A549 (cell line): ENCODE measurements at regions not wholly inside any gene's neighbourhood (a gene's known extent, or its start where the extent isn't known, plus 50 kb on each side); places are given as distances from the start of the nearest gene placed in this dataset.

Experiments used
- ATAC-seq, 2 experiments: fragments of 200-7000 bp in 1 of 2; fragments of >200 bp in 1 of 2; cut with Nextera tagmentation in 1 of 2; cut with Tn5 transposase in 1 of 2; 3 replicates each; pipeline versions ENCODE4 v1.8.0 to v1.9.1; 2018 to 2020; ENCODE audit warnings: mild to moderate bottlenecking in 1 of 2, moderate library complexity in 1 of 2
- CTCF ChIA-PET: fragments of 300-600 bp; sonication (Branson Sonifier 250); formaldehyde crosslinking; extraction: SDS; loops from one replicate; lab custom pipeline; 2021; ENCODE audit warnings: antibody characterized with exemption, inconsistent platforms; lab: Yijun Ruan, JAX
- POLR2A ChIA-PET: fragments of 350-600 bp; formaldehyde crosslinking; extraction: SDS; loops from one replicate; lab custom pipeline; 2021; ENCODE audit warnings: antibody characterized with exemption, inconsistent platforms; lab: Yijun Ruan, JAX
- DNase-seq, 2 experiments: peaks; one replicate each; pipeline versions ENCODE4 v3.0.0 to v3.0.0-alpha.2; 2011 to 2016; ENCODE audit warnings: low read depth in 1 of 2, low spot score in 1 of 2
- FAIRE-seq: peaks from 2 replicates; lab custom pipeline; 2011; peaks lifted over from hg19 to GRCh38; lab: Jason Lieb, UNC
- H3K27ac ChIP-seq, 2 experiments: fragments of >200 bp; sonication (Bioruptor Twin); formaldehyde crosslinking; 3 replicates each; pipeline ENCODE4 v1.5.1; 2016 to 2017
- H3K4me1 ChIP-seq: fragments of >200 bp; sonication (Bioruptor Twin); formaldehyde crosslinking; 3 replicates; pipeline ENCODE4 v1.6.1; 2016
- H3K4me2 ChIP-seq: fragments of >200 bp; sonication (Bioruptor Twin); formaldehyde crosslinking; 3 replicates; pipeline ENCODE4 v1.6.1; 2016
- H3K4me3 ChIP-seq: fragments of >200 bp; sonication (Bioruptor Twin); formaldehyde crosslinking; 3 replicates; pipeline ENCODE4 v1.5.1; 2016
- H3K9me3 ChIP-seq: fragments of >200 bp; sonication (Bioruptor Twin); formaldehyde crosslinking; 3 replicates; pipeline ENCODE4 v1.6.1; 2016
- BHLHE40 ChIP-seq: IDR thresholded peaks from 2 replicates; pipeline ENCODE4 v1.6.1; 2012; ENCODE audit warnings: low read depth, low read length, inconsistent platforms
- CBX2 ChIP-seq: fragments of 200-600 bp; sonication (generic); IDR thresholded peaks from 2 replicates; pipeline ENCODE4 v1.6.1; 2016; ENCODE audit warnings: low read depth, mild to moderate bottlenecking, borderline replicate concordance
- EHMT2 ChIP-seq: fragments of 200-600 bp; sonication (generic); IDR thresholded peaks from 2 replicates; pipeline ENCODE4 v1.6.1; 2016; ENCODE audit warnings: antibody characterized with exemption, low read depth, mild to moderate bottlenecking, moderate library complexity
- ESRRA ChIP-seq: fragments of 150-350 bp; IDR thresholded peaks from 2 replicates; pipeline ENCODE4 v1.6.1; 2014; ENCODE audit warnings: mild to moderate bottlenecking, low read length, borderline replicate concordance
- FOSB ChIP-seq: fragments of 250-450 bp; sonication (Bioruptor Pico); IDR thresholded peaks from 2 replicates; pipeline ENCODE4 v1.5.0; 2020; ENCODE audit warnings: mild to moderate bottlenecking, moderate library complexity
- FOXS1 ChIP-seq: fragments of 250-450 bp; sonication (Bioruptor Pico); IDR thresholded peaks from 2 replicates; pipeline ENCODE4 v1.5.0; 2020; ENCODE audit warnings: mild to moderate bottlenecking, moderate library complexity
- HOXA7 ChIP-seq: fragments of 250-450 bp; sonication (Bioruptor Pico); IDR thresholded peaks from 2 replicates; pipeline ENCODE4 v1.5.0; 2020; ENCODE audit warnings: mild to moderate bottlenecking, moderate library complexity
- KDM5A ChIP-seq: fragments of 200-600 bp; sonication (generic); IDR thresholded peaks from 2 replicates; pipeline ENCODE4 v1.6.1; 2016; ENCODE audit warnings: antibody characterized with exemption, mild to moderate bottlenecking
- MAZ ChIP-seq: fragments of 150-350 bp; IDR thresholded peaks from 2 replicates; pipeline ENCODE4 v1.6.1; 2014; ENCODE audit warnings: antibody characterized with exemption, low read depth, low read length, borderline replicate concordance
- MYC ChIP-seq: IDR thresholded peaks from 2 replicates; pipeline ENCODE4 v1.6.1; 2012; ENCODE audit warnings: mild to moderate bottlenecking, inconsistent platforms, low read length, improper control_type of control experiment, borderline replicate concordance
- NFE2L2 ChIP-seq: fragments of 150-350 bp; conservative IDR thresholded peaks from 2 replicates; pipeline ENCODE4 v1.6.1; 2014; ENCODE audit warnings: low read length
- NPAS2 ChIP-seq: fragments of 250-450 bp; sonication (Bioruptor Pico); IDR thresholded peaks from 2 replicates; pipeline ENCODE4 v1.8.0; 2022; ENCODE audit warnings: mild to moderate bottlenecking, moderate library complexity, borderline replicate concordance
- NR3C1 ChIP-seq: fragments of >200 bp; sonication (Bioruptor Twin); formaldehyde crosslinking; IDR thresholded peaks from 3 replicates; pipeline ENCODE4 v1.6.1; 2017
- POLR2A ChIP-seq: IDR thresholded peaks from 2 replicates; pipeline ENCODE4 v1.6.1; 2012; ENCODE audit warnings: mild to moderate bottlenecking, low read length
- POLR2AphosphoS2 ChIP-seq: conservative IDR thresholded peaks from 2 replicates; pipeline ENCODE4 v1.6.1; 2012; ENCODE audit warnings: low read length, improper control_type of control experiment, inconsistent platforms
- RAD21 ChIP-seq, 2 experiments: fragments of >200 bp in 1 of 2; sonication (Bioruptor Twin) in 1 of 2; formaldehyde crosslinking in 1 of 2; IDR thresholded peaks in 1 of 2; conservative IDR thresholded peaks in 1 of 2; 2 replicates in 1 of 2; 3 replicates in 1 of 2; pipeline ENCODE4 v1.6.1; 2012 to 2018; ENCODE audit warnings: inconsistent platforms in 1 of 2
- RARB ChIP-seq: fragments of 250-450 bp; sonication (Bioruptor Pico); IDR thresholded peaks from 2 replicates; pipeline ENCODE4 v1.8.0; 2021; ENCODE audit warnings: mild to moderate bottlenecking, moderate library complexity
- RCOR1 ChIP-seq: fragments of 150-350 bp; IDR thresholded peaks from 2 replicates; pipeline ENCODE4 v1.6.1; 2014; ENCODE audit warnings: antibody characterized with exemption, low read length, low read depth
- RNF2 ChIP-seq: fragments of 200-600 bp; sonication (generic); IDR thresholded peaks from 2 replicates; pipeline ENCODE4 v1.6.1; 2016; ENCODE audit warnings: low read depth, mild to moderate bottlenecking, antibody characterized with exemption, moderate library complexity, borderline replicate concordance
- TFCP2L1 ChIP-seq: fragments of 250-450 bp; sonication (Bioruptor Pico); IDR thresholded peaks from 2 replicates; pipeline ENCODE4 v1.5.0; 2021; ENCODE audit warnings: mild to moderate bottlenecking
- TP53 ChIP-seq: fragments of 250-450 bp; sonication (Bioruptor Pico); IDR thresholded peaks from 2 replicates; pipeline ENCODE4 v1.5.0; 2021; ENCODE audit warnings: mild to moderate bottlenecking, moderate library complexity
- ZSCAN20 ChIP-seq: fragments of 250-450 bp; sonication (Bioruptor Pico); IDR thresholded peaks from 2 replicates; pipeline ENCODE4 v1.8.0; 2022; ENCODE audit warnings: mild to moderate bottlenecking, moderate library complexity
- WGBS: methylation state at CpG from one replicate; pipeline ENCODE4 v1.1.6; 2017; ENCODE audit errors: missing lambda C conversion rate; 5-methylcytosine and 5-hydroxymethylcytosine counted together
- TF ChIP-seq, protein P1 (sequence below): fragments of >200 bp; sonication (Bioruptor Twin); formaldehyde crosslinking; IDR thresholded peaks from 3 replicates; pipeline ENCODE4 v1.5.1; 2016
- TF ChIP-seq, protein P2 (sequence below): IDR thresholded peaks from 2 replicates; pipeline ENCODE4 v1.6.1; 2012; ENCODE audit warnings: low read depth, borderline replicate concordance
- TF ChIP-seq, protein P3 (sequence below): fragments of 250-450 bp; sonication (Bioruptor Pico); IDR thresholded peaks from 2 replicates; pipeline ENCODE4 v1.5.0; 2020; ENCODE audit warnings: low read depth, mild to moderate bottlenecking, moderate library complexity
- TF ChIP-seq, protein P4 (sequence below): fragments of 200-600 bp; sonication (generic); IDR thresholded peaks from 2 replicates; pipeline ENCODE4 v1.6.1; 2016; ENCODE audit warnings: antibody characterized with exemption, mild to moderate bottlenecking, moderate library complexity

DNA sequence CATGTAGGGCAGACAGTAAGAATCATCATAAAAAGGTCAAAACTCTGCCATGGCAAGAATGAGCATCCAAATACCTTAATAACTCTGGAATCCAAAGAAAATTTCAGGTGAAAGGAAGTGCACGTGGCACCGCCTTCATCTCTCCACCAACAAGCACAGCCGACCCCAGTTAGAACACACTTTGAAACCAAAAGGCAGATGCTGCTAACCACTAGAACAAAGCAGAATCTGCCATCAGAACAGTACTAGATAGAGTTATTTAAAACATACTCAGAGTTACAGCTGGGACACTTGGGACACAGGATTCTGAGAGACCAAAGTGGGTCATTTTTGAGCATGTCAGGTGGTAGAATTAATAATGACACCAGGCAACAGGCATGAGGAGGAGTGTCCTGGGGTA is 106.7 kb upstream of the SOD1 start:
- Histone ChIP-seq H3K4me1 (peaks cover 10% of the 10 kb centered on the region; the same call in 1 of the 3 replicates), H3K9me3 (no peaks in the 10 kb centered on the region), H3K27ac (no peak overlapping the region), H3K4me3 (no peak overlapping the region), H3K4me2 (no peak overlapping the region)
- 56% methylated on average over 3 of the region's 3 CpGs for WGBS
- no peak for TF ChIP-seq RCOR1
- TF ChIP-seq BHLHE40 = no peak
- no peak for TF ChIP-seq HOXA7
- TF ChIP-seq TP53 (CRISPR knock-in tag) = no peak
- TF ChIP-seq KDM5A = no peak
- no peak for TF ChIP-seq POLR2AphosphoS2
- TF ChIP-seq RNF2 = no peak
- TF ChIP-seq FOXS1 = no peak
- TF ChIP-seq RARB (CRISPR knock-in tag) = no peak
- TF ChIP-seq NR3C1 = no peak
- TF ChIP-seq, protein P1, sequence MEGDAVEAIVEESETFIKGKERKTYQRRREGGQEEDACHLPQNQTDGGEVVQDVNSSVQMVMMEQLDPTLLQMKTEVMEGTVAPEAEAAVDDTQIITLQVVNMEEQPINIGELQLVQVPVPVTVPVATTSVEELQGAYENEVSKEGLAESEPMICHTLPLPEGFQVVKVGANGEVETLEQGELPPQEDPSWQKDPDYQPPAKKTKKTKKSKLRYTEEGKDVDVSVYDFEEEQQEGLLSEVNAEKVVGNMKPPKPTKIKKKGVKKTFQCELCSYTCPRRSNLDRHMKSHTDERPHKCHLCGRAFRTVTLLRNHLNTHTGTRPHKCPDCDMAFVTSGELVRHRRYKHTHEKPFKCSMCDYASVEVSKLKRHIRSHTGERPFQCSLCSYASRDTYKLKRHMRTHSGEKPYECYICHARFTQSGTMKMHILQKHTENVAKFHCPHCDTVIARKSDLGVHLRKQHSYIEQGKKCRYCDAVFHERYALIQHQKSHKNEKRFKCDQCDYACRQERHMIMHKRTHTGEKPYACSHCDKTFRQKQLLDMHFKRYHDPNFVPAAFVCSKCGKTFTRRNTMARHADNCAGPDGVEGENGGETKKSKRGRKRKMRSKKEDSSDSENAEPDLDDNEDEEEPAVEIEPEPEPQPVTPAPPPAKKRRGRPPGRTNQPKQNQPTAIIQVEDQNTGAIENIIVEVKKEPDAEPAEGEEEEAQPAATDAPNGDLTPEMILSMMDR = no peak
- TF ChIP-seq NFE2L2 = no peak
- no peak for TF ChIP-seq FOSB
- ATAC-seq (no peak), FAIRE-seq (no peak), DNase-seq (no peak)
- ChIA-PET POLR2A (no interaction called here), CTCF (no interaction called here)

DNA sequence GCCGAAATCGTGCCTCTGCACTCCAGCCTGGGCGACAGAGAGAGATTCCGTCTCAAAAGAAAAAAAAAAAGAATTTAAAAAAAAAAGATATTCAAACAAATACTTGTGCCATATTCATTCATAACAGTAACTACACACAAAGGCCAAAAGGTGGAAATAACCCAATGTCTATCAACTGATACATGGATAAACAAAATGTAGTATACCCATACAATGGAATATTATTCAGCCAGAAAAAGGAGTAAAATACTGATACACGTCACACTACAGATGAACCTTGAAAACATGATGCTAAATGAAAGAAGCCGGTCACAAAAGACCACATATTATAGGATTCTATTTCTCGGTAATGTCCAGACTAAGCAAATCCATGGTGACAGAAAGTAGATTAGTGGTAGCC is 109.4 kb upstream of the SOD1 start:
- H3K9me3 ChIP-seq = no peaks in the 10 kb centered on the region
- FAIRE-seq (no peak), ATAC-seq (no peak), DNase-seq (no peak)
- no peak overlapping the region for H3K27ac ChIP-seq
- H3K4me2 ChIP-seq = no peak overlapping the region
- peaks cover 8% of the 10 kb centered on the region; the same call in 1 of the 3 replicates for H3K4me1 ChIP-seq
- TF ChIP-seq MYC (no peak), TFCP2L1 (CRISPR knock-in tag) (no peak), POLR2A (no peak), BHLHE40 (no peak), POLR2AphosphoS2 (no peak), TP53 (CRISPR knock-in tag) (no peak), RAD21 (conservative IDR thresholded peaks at IDR 0.05 in 1 of 2, IDR thresholded peaks at IDR 0.05 in 1 of 2) (no peak), MAZ (no peak)
- TF ChIP-seq, protein P2, sequence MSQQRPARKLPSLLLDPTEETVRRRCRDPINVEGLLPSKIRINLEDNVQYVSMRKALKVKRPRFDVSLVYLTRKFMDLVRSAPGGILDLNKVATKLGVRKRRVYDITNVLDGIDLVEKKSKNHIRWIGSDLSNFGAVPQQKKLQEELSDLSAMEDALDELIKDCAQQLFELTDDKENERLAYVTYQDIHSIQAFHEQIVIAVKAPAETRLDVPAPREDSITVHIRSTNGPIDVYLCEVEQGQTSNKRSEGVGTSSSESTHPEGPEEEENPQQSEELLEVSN = no peak
- TF ChIP-seq, protein P3, sequence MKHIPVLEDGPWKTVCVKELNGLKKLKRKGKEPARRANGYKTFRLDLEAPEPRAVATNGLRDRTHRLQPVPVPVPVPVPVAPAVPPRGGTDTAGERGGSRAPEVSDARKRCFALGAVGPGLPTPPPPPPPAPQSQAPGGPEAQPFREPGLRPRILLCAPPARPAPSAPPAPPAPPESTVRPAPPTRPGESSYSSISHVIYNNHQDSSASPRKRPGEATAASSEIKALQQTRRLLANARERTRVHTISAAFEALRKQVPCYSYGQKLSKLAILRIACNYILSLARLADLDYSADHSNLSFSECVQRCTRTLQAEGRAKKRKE (CRISPR knock-in tag) = no peak
- POLR2A ChIA-PET = no interaction called here
- CTCF ChIA-PET = no interaction called here
- 63% methylated on average over 7 of the region's 7 CpGs for WGBS
- no peak overlapping the region for H3K4me3 ChIP-seq

DNA sequence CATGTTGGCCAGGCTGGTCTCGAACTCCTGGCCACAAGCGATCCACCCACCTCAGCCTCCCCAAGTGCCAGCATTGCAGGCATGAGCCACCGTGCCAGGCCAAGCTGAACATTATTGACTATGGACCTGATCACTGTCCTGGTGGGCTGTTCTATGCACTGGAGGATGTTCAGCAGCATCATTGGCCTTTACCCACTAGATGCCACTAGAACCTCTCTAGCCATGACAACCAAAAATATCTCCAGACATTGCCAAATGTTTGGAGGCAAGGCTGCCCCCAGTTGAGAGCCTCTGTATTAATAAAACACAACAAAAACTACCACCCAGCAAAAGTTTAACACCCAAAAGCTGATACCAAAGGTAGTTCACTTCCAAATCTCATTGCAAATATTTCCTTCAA is 110.8 kb upstream of the SOD1 start:
- no peak for FAIRE-seq
- CTCF ChIA-PET = interaction anchor here (1.7 to 2.2 kb wide), 2 partner anchors 10 to 32 kb away, joined by 5 to 9 read pairs; no protein-coding TSS in a partner anchor
- Histone ChIP-seq H3K4me1 (no peaks in the 10 kb centered on the region), H3K4me2 (no peak overlapping the region), H3K9me3 (no peaks in the 10 kb centered on the region), H3K27ac (no peak overlapping the region), H3K4me3 (no peak overlapping the region)
- WGBS = no CpG with 5 or more reads among the region's 3 CpGs
- POLR2A ChIA-PET = no interaction called here
- no peak for ATAC-seq
- no peak for DNase-seq
- TF ChIP-seq NR3C1 (no peak), NFE2L2 (no peak), NPAS2 (CRISPR knock-in tag) (no peak), MYC (no peak), EHMT2 (no peak), CBX2 (no peak), ZSCAN20 (no peak), ESRRA (no peak)
- TF ChIP-seq, protein P4, sequence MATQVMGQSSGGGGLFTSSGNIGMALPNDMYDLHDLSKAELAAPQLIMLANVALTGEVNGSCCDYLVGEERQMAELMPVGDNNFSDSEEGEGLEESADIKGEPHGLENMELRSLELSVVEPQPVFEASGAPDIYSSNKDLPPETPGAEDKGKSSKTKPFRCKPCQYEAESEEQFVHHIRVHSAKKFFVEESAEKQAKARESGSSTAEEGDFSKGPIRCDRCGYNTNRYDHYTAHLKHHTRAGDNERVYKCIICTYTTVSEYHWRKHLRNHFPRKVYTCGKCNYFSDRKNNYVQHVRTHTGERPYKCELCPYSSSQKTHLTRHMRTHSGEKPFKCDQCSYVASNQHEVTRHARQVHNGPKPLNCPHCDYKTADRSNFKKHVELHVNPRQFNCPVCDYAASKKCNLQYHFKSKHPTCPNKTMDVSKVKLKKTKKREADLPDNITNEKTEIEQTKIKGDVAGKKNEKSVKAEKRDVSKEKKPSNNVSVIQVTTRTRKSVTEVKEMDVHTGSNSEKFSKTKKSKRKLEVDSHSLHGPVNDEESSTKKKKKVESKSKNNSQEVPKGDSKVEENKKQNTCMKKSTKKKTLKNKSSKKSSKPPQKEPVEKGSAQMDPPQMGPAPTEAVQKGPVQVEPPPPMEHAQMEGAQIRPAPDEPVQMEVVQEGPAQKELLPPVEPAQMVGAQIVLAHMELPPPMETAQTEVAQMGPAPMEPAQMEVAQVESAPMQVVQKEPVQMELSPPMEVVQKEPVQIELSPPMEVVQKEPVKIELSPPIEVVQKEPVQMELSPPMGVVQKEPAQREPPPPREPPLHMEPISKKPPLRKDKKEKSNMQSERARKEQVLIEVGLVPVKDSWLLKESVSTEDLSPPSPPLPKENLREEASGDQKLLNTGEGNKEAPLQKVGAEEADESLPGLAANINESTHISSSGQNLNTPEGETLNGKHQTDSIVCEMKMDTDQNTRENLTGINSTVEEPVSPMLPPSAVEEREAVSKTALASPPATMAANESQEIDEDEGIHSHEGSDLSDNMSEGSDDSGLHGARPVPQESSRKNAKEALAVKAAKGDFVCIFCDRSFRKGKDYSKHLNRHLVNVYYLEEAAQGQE = no peak
- TF ChIP-seq, protein P3 (CRISPR knock-in tag) = no peak
